Mucosa of gallbladder (tissue), 1 donor: ENCODE measurements at regions not wholly inside any gene's neighbourhood (a gene's known extent, or its start where the extent isn't known, plus 50 kb on each side); places are given as distances from the start of the nearest gene placed in this dataset.

Experiments
- DNase-seq: peaks from one replicate; pipeline ENCODE4 v3.0.0-alpha.2; 2020; ENCODE audit warnings: low spot score
- donor health status: DM: no; HTN: no; CAD: no.

DNA sequence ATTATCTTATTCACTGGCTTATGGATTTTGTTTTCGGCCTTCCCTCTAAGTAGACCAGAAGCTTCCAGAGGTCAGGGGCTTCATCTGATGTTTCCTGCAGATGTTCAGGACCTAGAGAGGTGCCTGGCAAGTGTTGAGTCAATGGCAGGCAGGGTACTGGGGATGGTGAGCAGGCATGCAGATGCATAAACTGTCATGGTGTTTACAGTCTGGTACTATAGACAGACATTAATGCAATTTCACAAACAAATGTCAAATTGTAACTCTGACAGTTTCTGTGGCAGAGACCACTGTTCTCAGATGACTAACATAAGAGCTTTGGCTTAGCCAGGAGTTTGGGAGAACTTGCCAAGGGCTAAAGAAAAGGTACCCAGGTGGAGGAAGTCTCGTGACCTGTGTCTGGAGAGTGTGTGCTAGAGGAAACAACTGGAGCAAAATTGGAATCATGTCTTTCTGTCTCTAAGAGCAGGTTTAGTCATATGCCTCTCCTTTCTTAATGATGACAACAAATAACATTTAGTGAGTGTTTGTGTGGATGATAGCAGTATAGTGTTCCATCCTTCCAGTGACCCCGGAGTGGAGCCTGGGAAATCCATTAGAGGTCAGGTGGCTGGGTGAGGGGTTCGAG, 53.7 kb upstream of the TRAK1 start:
- DNase-seq, result no peak

DNA sequence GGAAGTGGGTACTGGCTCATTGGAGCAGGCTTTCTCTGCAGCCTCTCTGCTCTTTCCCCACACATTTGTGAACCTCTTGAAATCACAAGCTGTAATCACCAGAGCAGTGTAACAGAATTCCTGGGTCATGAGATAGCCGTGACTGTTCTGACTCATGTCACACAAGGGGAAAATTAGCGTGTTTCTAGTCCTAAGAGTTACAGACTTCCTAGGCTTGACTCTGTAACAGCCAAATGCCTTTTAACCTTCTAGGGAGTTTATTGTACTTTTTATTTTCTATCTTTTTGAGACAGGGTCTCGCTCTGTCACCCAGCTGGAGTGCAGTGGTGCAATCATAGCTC, 54.7 kb upstream of the TRAK1 start:
- DNase-seq, result no peak

DNA sequence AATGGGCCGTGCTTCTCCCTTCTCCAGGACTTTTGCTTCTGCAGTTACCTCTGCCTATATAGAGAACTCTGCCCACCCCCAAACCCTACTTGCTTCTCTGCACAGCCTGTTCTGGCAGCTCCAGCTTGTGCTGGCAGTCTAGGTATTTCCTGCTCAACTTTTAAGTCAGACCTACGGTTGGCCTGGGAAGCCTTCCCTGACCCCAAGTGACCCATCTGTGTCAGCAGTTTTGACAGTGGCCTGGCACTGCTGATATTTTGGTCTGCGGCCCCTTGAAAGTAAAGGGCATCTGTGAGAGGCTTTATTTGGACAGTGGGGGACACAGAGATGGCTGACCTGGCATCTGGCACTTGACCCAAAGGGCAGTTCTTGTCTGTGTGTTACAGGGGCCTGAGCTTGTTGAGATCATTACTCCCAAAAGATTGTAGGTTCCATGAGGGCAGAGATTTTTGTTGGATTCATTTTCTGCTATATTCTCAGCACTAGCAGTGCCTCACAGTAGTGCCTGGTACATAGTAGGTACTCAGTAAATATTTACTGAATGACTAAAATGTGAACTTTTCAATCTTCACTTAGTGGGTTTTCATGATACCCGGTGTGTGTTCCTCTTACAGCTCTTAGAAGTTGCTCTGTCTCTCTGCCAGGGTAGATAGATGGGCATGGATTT, 55.2 kb upstream of the TRAK1 start:
- DNase-seq, result no peak

GRCh38 chr3:42035007-42035406, 56.1 kb upstream of the TRAK1 start:
- DNase-seq, result no peak

- DNase-seq, result no peak
These were observed 57.4 kb upstream of the TRAK1 start for GRCh38 chr3:42033741-42034140.

DNA sequence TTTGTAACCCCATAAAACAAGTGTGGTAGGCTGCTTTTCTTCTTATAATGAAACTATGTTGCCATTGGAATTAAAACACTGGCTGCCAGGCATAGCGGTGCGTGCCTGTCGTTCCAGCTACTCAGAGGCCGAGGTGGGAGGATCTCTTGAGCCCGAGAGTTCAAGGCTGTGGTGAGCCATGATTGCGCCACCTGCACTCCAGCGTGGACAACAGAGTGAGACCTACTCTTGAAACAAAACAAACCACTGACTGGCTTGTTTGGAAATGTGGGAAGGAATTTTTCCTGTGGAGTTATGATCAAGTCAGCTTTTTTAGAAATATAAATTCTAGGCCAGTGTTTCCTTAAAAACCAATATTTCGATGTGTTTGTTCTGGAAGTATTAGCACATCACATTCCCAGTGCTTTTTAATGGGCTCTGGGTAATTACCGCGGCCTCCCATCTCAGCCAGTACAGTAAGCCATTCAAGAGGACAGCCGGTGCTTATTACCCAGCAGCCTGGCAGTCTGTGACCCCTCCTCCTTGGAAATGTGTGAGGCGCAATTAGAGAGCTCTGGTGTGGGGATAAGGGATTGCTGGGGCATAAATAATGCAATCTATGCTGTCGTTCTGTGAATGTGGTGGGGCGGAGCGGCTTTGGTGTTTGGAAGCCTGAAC, 58.3 kb upstream of the TRAK1 start:
- DNase-seq, result peak; percentile 67

DNA sequence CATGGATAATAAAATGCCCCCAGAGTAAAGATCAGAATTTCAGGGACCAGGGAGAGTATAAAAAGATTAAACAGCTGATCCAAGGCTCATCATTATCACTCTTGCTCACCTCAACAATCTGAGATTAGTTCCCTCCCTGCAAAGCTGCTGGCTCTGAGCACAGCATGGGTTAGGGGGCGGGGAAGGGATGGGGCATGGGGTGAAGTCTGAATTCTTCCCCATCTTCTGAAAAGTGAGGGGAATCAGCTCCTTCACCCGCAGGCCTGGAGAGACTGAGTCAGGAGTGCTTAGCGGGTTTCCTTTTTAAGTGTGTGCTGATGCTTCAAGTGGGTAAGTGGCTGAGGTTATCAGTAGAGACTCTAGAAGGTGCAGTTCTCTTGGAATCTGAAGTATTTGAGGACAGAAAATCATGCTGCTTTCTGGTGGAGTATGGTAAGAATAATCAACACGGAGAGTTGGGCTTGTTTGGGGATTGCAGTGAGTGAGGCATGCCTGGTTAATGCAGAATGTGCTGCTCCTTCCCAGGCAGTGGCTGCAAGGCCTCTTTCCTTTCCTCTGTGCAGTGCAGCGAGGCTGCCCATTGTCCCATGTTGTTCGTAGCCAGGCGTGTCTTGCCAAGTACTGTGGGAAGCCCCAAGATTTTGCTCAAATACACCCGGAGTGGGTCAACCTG, 59.2 kb upstream of the TRAK1 start:
- DNase-seq, result no peak

DNA sequence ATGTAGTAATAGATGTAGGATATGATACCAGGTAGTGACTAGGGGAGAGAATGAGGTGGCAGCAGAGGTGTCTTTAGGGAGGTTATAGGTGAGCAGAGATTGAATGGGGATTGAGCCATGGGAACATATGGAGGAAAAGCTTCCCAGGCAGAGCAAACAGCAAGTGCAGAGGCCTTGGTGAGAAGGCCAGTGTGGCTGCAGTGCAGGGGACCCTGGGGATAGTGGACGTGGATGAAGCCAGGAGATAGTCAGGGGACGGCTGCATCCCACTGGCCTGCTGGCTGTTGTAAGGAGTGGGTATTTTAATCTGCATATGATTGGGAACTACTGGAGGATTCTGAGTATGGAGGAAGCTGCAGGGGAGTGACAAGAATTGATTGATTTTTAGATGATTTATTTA, 62.7 kb upstream of the TRAK1 start:
- no peak for DNase-seq

- DNase-seq, result no peak
These were observed 63.6 kb upstream of the TRAK1 start for GRCh38 chr3:42027571-42027970.

GRCh38 chr3:42025370-42026138, 63.7 kb upstream of the ULK4 start:
- peak; percentile 95 for DNase-seq

GRCh38 chr3:42024591-42025351, 62.9 kb upstream of the ULK4 start:
- no peak for DNase-seq

DNA sequence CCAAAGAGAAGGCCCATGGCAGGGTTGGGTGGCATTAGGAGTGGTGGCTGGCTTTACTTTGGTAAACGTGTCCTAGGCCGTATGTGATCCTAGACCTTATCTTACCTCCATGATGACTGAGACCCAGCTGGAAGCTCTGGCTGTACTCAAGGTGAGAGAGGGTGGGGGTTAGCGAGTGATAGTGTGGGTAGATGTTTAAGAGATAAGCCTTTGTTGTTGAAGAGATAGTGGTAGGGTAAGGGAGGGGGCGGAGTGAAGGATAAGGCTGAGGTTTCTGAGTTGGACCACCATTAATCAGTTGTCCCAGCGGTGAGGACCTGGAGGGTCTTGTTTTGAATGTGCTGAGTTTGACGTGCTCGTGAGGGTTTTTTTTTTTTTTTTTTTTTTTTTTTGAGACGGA, 61.5 kb upstream of the ULK4 start:
- DNase-seq, result no peak

GRCh38 chr3:42022355-42022754, 60.5 kb upstream of the ULK4 start:
- no peak for DNase-seq

DNA sequence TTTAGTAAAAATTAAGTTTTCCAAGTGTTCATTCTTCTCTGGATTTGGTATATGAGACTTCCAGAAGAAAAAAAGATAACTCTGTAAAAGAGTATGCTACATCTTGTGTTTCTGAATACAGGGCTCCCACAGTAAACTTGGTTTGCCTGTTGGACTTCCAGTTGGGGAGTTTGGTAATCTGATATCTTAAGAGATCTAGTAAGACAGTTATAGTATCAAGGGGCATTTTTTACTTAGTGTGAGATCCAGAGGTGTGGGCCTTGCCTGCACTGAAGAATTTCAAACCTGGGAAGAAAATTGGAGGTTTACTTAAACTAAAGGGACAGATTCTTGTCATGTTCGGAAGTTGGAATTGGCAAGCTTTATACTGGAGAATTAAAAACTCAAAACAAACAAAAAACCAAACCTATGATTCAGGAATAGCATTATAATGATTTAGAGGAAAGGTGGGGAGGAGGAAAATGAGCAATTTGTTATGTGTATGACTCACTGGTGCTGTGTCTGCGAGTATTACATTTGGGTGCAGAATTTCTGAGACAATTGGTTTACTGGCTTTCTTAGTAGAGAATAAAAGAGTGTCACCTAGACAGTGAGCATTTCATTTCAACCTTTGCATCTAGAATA, 58.9 kb upstream of the ULK4 start:
- no peak for DNase-seq

GRCh38 chr3:42019953-42020260, 58.0 kb upstream of the ULK4 start:
- no peak for DNase-seq

DNA sequence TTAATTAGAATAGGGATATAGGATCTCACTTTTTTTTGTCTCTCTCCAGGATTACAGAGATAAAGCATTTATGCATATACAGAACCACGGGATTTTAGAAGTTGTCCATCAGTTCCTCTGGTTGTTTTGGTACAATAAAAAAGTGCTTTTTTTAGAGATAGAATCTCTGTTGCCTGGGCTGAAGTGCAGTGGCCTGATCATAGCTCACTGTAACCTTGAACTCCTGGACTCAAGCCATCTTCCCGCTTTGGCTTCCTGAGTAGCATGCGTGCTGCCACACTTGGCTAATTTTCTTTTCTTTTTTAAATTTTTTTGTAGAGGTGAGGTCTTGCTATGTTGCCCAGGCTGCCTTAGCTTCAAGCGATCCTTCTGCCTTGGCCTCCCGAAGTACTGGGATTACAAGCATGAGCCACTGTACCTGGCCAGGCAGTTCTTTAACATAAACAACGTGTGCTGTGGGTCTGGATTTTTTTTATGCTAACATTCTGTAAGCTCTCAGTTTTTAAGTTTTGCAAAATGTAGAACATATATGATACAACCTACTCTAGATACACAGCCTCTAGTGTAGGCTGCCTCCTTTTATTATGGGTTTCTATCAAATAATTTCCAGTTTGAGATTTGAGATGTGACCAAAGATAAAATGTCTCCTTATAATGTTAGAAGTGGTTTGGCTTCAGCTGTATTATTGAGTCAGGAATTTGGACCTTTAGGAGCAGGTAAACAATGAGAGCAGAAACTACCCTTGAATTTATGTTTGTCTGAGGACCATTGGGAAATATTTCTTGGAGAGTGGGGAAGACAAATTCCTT, 57.4 kb upstream of the ULK4 start:
- peak; percentile 48 for DNase-seq

- peak; percentile 15 for DNase-seq
These were observed 53.1 kb upstream of the ULK4 start for GRCh38 chr3:42014921-42015533.

GRCh38 chr3:42014458-42014920, 52.6 kb upstream of the ULK4 start:
- no peak for DNase-seq

DNA sequence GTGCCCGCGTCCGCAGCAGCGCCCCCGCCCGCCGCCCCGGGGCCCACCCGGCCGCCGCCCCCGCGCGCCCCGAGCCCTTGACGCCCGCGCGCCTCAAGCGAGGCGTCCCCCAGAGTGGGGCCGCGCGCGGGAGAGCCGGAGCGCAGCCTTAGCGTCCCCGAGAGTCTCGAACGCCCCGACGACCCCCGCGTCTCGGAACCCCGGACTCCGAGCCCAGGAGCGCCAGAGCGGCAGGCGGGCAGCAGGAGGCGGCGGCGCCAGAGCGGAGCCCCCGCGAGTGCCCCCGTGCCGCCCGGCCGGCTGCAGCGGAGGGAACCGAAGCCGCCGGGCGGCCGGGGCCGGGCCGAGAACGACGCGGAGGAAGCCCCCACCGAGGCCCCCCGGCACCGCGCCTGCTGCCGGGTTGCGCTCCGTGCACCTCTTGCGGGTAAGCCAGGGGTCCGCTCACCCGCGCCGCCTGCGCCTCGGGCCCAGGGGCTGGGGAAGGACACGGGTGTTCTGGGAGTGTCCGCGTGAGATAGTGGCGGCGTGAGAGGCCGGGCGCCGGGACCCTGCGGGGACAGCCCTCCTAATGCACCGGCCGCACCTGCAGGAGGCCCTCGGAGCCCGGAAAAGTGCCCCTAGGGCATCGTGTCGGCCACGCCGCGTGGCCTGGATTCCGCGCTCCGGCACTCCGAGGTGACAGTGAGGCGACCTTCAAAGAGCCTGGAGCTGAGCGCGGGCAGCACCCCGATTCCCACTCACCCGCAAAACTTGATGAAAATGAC, 52.0 kb upstream of the ULK4 start:
- DNase-seq, result peak; percentile 11
